Endometrium (tissue), 2 donors: ENCODE measurements at regions not wholly inside any gene's neighbourhood (a gene's known extent, or its start where the extent isn't known, plus 50 kb on each side); places are given as distances from the start of the nearest gene placed in this dataset.

Experiments used
- FAIRE-seq: peaks from 2 replicates; lab custom pipeline; 2012; peaks lifted over from hg19 to GRCh38; lab: Jason Lieb, UNC
- donor health status: control.
- donor health status: control.

GRCh38 chr3:124246949-124247348 is 255.0 kb upstream of the ROPN1 start:
- FAIRE-seq = no peak

DNA sequence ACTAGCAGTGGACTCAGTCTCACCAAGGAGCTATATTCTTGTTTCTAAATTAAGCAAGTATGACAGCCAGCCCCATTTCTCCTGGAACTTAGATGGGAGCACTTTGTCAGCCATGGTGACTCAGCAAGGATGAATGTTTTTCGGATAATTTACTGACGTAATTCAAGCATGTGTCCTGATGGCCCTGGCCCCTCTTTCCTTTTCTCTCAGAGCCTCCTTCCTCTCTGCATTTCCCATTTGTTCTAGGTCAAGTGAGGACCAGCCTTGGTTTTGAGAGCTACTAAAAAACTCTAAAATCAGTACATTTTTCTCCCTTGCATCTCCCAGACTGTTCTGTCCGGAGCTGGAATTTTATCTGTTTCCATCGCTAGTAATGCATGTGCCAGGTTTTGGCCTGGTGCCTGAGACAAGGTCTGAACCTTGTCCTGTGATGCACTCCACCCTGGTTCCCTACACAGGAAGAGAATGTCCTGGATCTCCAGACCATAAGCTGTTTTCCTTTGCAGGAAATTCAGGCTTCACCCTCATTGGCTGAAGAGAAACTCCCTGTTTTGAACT is 256.6 kb upstream of the ROPN1 start:
- no peak for FAIRE-seq

DNA sequence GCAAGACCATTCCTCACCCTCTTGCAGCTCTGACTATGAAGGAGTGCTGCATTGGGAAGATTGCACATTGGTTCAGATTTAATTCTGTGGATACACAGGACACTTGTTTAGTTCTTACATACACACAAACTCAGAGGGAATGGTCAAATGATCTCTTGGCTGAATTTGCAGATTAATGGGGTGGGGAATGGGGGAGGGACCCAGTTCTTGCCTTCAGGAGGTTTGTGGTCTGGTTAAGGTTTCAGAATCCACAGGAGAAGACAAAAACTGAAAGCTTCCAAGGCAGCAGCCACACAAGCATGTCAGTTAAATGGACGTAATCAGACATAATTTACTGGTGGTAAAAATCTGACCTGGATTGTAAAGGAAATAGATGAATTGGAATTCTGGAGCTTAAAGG is 257.1 kb upstream of the ROPN1 start:
- no peak for FAIRE-seq

- no peak for FAIRE-seq
These were observed 258.1 kb upstream of the ROPN1 start for GRCh38 chr3:124250053-124250452.

- no peak for FAIRE-seq
These were observed 264.2 kb upstream of the ROPN1 start for GRCh38 chr3:124256156-124256555.

- no peak for FAIRE-seq
These were observed 264.7 kb upstream of the ROPN1 start for GRCh38 chr3:124256599-124256998.

DNA sequence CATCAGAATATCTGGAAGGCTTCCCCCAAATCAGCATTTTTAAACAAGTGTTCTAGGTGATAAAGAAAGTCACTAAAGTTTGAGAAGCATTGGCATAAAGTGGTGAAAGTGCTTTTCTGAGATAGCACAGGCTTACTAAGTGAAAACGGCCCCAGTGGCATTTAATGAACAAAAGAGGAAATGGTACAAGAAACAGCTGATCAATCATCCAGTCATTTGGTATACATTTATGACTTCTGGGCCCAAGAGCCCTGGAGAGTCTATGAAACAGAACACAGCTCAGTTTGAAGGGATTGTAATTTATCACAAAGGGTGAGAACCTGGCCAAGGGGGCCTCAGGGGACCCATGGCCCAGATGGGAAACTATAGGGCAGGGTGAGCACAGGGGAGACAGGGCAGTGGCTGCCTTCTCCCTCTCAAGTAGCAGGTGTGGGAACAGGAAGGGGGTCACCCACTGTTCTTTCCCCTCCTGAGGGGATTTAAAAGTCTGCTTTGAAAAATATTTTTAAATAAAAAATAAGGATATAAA is 265.5 kb upstream of the ROPN1 start:
- FAIRE-seq = no peak

DNA sequence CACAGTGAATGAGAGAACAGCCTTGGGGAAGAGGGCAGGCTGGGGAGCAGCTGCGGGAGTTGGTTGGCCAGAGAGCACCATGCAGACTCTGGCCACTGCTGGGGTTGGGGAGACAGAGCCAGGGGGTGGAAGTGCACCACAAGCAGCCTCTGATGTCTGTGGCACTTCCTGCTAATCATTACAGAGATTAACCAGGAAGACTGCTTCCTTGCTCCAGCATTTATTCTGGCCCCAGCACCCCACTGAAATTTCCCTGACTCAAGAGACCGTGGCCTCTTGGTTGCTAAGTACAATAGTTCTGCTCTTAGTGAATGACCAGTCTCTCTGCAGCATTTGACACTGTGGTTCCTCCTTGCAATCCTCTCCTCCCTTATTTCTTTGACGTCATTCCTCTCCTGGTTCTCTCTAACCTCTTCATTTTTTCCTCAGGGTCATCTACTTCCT is 266.2 kb upstream of the ROPN1 start:
- FAIRE-seq = no peak

GRCh38 chr3:124260206-124260915 is 268.4 kb upstream of the ROPN1 start:
- FAIRE-seq = no peak

DNA sequence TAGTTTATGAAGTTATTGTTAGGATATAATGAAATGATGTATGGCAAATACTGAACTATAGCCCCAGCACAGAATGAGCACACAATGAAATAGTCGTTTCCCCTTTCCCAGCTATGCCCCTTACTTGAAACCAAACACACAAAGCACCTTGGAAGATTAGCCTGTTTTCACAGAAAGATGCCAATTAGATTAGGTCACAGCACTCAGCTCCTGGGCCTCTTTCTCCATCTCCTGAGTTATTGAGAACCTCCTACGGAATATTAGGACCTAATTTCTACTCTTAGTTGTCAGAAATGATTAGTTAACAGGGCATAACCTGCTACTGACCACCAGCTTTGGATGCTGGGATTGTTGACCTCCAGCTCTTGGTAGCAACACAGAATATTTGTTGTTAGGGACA is 269.4 kb upstream of the ROPN1 start:
- no peak for FAIRE-seq

- FAIRE-seq = no peak
These were observed 271.2 kb upstream of the ROPN1 start for GRCh38 chr3:124263168-124263567.

DNA sequence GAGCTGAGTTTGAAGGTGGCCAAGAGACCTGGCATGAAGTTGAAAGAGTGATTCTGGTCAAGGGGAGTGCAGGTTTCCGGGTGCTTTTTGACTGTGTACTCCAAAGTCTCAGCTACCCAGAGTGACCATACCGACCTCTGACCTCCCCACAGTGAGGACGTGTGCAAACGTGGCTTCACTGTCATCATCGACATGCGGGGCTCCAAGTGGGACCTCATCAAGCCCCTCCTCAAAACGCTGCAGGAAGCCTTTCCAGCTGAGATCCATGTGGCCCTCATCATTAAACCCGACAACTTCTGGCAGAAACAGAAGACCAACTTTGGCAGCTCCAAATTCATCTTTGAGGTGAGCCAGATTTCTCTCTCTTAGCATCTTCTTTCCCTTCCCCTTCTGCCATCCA is 272.4 kb upstream of the ROPN1 start:
- no peak for FAIRE-seq

DNA sequence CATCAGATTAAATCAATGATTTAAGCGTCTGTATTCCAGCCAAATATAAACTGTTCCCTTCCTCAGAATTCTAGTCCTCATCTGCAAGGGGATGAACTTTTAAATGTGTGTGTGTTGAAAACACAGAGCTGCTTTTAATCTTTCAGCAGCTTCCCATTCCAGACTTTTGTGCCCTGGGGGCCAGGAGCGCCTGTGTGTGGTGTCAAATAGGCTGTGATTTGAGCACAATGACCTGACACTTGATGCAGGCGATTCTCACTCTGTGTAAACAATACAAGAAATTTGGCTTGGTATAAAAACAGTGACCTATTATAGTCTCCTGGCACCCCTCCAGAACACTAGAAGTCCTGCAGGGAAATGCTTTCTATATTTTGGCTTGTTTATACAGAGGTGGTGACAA is 274.6 kb upstream of the ROPN1 start:
- no peak for FAIRE-seq

GRCh38 chr3:124267406-124267805 is 275.5 kb upstream of the ROPN1 start:
- no peak for FAIRE-seq

- no peak for FAIRE-seq
These were observed 276.4 kb upstream of the ROPN1 start for GRCh38 chr3:124268355-124268754.

DNA sequence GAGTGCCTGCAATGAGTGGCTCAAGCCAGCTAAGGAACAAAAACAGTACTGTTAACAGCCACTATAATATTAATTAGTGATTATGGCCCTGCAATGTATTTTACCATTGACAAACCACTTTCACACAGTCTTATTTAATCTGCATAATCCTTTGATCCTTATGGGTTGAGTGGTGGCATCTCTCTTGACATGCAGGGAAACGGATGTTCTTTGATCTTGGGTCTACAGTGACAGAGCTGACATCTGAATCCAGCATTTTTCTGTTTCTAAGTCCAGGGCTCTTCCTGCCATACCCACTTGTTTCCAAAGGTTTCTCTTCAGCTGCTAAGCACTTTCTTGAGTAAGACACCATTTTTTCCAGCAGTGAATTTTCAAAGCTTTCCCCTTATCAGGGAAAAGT is 277.7 kb upstream of the ROPN1 start:
- no peak for FAIRE-seq

- FAIRE-seq = no peak
These were observed 280.8 kb upstream of the ROPN1 start for GRCh38 chr3:124272605-124273151.

DNA sequence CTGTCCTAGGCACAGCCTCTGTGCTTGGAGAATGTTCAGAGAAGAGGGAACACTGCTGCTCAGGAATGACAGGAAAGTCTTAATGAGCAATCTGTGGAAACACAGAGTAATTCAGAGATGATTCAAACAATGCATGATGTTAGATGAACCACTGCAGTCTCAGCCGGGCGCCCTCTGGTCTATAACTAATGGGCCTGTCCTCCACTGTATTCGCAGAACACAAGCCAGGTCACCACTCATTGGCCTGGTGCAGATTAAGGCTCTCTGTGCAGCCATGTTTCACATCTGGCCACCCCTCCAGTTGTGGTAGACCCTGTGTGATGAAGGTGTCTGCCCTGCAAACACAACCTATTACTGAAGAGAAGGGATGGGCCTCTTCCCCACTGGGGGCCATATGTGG is 281.7 kb upstream of the ROPN1 start:
- FAIRE-seq = no peak

DNA sequence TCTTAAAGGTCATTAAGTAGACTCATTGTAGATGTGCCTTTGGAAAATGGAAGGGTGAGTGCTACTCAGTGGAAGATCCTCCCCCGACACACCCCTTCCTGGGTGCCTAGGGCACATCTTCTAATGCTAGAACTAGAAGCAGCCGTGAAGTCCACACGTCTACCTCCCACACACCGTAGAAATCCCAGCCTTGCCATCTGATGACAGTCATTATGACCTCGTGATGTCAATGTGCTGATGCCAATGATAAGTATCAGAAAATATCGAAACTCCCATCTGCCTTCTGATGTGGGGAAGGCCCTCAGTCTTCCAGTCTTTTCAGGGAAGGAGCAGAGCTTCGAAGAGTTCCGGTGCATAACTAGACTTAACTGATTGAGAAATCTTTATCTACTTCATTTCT is 282.1 kb upstream of the ROPN1 start:
- FAIRE-seq = no peak

- no peak for FAIRE-seq
These were observed 283.5 kb upstream of the ROPN1 start for GRCh38 chr3:124275412-124275811.

- no peak for FAIRE-seq
These were observed 284.2 kb upstream of the ROPN1 start for GRCh38 chr3:124276133-124276532.

DNA sequence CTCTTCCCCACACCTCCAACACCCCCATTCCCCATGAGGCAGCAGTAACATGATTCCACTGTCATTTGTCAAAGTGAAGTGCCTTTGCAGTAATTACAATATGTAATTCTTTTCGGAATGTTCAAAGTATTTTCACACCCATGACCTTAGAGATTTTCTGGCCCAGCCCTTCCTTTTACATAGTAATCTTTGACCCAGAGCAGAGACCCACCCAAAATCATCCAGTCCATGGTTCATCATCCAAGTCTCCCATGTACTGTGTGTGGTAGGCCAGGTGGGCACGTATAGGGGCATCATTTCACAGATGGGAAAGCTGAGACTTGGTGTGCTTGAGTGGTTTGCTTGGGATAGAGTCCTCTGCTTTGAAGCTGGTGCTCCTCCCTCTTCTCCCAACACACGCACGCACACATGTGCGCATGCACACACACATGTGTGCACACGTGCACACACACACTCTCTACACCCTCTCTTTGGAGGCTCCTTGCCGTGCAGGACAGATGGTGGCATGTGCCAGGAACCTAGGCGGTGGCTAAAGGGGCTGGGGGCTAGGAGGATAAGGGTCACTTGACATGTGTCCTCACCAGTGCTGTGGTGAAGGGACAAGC is 284.7 kb upstream of the ROPN1 start:
- no peak for FAIRE-seq

GRCh38 chr3:124277144-124277890 is 285.4 kb upstream of the ROPN1 start:
- no peak for FAIRE-seq
